Endothelial cell of umbilical vein (primary cell): ENCODE measurements at regions not wholly inside any gene's neighbourhood (a gene's known extent, or its start where the extent isn't known, plus 50 kb on each side); places are given as distances from the start of the nearest gene placed in this dataset.

Experiments
- CTCF ChIP-seq, 2 donors: IDR thresholded peaks; 1 replicate in 1 of 2; 2 replicates in 1 of 2; pipeline ENCODE4 v1.5.1; 2011; ENCODE audit warnings: low read length in 2 of 2, mild to moderate bottlenecking in 2 of 2, moderate library complexity in 2 of 2, control low read depth in 1 of 2, inconsistent platforms in 1 of 2, low read depth in 1 of 2; ENCODE audit not compliant: insufficient read depth in 1 of 2; ENCODE audit errors: extremely low read depth in 1 of 2
- MAX ChIP-seq: IDR thresholded peaks from 2 replicates; pipeline ENCODE4 v1.6.1; 2011; ENCODE audit not compliant: insufficient read depth, insufficient read length
- POLR2A ChIP-seq: IDR thresholded peaks from 2 replicates; pipeline ENCODE4 v1.6.1; 2012; ENCODE audit warnings: low read depth, mild to moderate bottlenecking, control low read depth, low read length

- no peak for TF ChIP-seq CTCF (IDR thresholded peaks at IDR 0.05; ENCODE audit: extremely low read depth in 1 of 2, insufficient read depth in 1 of 2, low read depth in 1 of 2, low read length in 2 of 2)
- no peak for TF ChIP-seq POLR2A
- no peak for TF ChIP-seq MAX
Observed at GRCh38 chr4:129514852-129515251, 418.9 kb downstream of the C4orf33 start.
